HS-27A (cell line): ENCODE measurements at regions not wholly inside any gene's neighbourhood (a gene's known extent, or its start where the extent isn't known, plus 50 kb on each side); places are given as distances from the start of the nearest gene placed in this dataset.

Experiments used
- DNase-seq: peaks from one replicate; pipeline ENCODE4 v3.0.0-alpha.2; 2012; ENCODE audit warnings: low read depth, missing footprints

- no peak for DNase-seq
Observed at GRCh38 chr19:31943778-31944177, 401.6 kb upstream of the ZNF507 start.

DNA sequence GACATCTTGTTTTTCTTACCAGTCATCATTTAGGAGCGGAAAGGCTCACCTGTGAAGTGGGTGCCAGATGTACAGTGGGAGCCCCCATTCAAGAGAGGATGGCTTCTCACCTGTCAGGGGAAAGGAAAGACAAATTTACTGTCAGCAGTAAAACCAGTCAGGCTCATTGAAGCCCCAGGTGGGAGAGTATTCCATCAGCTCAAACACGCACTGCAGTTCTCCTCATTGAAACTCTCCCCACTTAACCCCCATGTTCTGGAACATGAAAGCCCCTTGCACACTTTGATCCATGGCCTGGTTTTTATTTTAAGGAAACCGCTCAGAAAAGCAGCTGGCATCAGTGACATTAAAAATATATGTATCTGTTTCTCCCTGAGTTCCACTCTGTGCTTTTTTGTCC is 401.1 kb upstream of the ZNF507 start:
- DNase-seq, result no peak

DNA sequence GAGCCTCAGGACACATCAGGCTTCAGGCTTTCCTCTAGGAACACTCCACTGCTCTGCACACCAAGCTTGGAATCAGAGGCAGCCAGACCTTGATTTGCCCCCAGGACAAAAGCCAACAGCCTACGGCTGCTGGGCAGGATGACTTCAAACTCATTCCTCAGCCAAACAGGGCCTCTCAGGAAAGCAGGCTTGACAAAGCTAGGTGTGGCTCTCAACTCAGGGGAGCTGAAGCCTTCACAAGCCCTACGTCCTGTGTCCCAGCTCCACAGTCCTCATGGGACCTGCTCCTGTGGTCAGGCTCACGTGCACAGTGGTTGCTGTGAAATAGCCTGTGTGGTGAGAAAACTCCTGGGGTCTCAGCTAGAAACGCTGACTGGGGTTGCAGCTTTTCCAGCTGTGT is 398.9 kb upstream of the ZNF507 start:
- DNase-seq, result no peak

- DNase-seq, result no peak
Observed at GRCh38 chr19:31947436-31948115, 397.8 kb upstream of the ZNF507 start.

DNA sequence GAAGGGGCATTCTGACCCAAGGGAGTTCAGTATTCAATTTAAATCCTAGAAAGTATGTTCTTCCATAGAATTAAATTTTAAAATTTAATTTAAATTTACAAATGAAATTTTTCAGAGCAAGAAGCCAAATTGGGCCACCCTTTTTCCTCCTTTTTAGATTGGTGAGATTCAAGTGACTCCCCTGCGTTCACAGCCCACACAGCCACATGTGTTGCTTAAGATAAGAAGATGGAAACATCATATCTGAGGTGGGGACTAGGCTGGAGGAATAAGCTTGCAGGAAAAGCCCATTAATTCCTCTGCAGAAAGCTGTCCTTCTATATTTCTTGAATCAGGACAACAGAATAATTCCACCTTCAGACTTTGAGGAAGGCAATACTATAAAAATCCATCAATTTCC is 392.7 kb upstream of the ZNF507 start:
- no peak for DNase-seq

- no peak for DNase-seq
Observed at GRCh38 chr19:31955061-31955460, 390.3 kb upstream of the ZNF507 start.

DNA sequence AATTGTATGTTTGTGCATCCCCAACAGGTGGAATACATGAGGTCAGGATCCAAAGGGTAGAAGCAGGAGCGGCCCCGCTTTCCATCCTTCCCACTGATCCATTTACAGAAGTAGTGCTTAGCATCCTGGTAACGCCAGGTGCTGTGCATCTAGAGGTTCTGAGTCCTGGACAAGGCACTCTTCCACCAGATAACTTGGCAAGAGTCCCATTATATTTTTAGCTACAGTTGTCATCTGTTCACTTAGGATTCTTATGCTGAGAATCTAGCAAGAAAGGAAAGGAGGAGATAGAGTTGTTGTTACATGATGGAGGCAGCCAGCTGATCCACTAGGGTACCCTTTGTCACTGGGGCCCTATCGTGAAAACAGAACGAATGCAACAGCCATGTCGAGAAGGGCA is 389.5 kb upstream of the ZNF507 start:
- DNase-seq, result no peak

- no peak for DNase-seq
Observed at GRCh38 chr19:31956771-31957392, 388.5 kb upstream of the ZNF507 start.

- DNase-seq, result no peak
Observed at GRCh38 chr19:31957711-31958110, 387.7 kb upstream of the ZNF507 start.

DNA sequence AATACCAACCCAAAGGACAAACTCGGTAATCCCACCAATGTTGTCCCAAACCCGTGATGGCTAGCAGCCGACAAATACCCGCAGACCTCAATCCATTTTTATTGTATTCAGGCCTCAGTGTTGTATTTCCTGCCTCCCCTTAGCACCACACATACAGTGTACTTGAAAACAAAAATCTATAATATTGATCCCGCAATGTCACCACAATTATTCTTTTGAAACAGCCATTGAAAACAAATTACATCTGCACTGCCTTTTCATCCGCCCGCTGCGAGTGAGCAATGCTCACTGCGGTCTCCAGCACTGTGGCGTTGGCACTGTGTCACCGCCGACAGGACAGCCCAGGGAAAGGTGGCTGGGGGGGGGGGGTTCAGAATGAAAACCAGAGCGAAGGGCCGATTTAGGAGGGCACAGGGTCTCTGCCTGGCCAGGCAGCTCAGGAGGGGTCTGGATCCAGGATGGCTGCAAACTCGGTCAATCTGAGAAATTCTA is 385.8 kb upstream of the ZNF507 start:
- DNase-seq, result no peak

- no peak for DNase-seq
Observed at GRCh38 chr19:31960474-31960873, 384.9 kb upstream of the ZNF507 start.

DNA sequence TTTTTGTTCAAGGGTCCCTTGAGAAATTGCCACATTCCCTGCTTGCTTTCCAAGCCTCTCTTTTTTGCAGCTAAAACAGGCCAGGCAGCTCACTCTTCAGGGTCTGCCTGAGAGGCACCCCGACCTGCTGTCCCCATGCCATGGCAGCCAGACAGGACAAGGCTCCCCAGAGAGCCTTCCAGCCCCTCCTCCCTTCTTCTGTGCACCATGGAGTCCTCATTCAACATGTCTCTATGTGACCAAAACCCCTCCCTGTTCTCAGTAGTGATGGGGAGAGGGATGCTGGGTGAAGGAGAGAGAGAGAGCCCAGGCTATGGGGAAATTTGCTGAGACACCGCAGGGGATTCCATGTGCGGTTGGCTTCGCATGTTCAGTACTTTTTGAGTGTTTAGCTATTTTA is 384.2 kb upstream of the ZNF507 start:
- DNase-seq, result no peak

DNA sequence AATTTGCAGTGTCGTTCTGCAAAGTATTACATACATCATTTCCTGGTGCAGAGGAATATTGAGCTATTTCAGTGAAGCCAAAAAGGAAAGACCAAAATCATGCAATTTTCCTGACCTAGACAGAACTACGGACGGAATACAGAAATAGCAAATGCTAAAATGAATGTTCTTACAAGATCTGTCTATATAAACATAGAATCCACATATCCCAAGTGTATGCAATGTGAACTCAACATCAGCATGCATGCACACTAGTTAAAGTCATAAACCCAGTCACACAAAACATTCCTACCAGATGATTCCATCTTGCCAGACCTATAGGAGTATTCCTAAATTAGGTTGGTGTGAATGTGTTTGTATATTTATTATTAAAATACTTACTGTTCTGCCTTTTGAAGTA is 383.7 kb upstream of the ZNF507 start:
- DNase-seq, result no peak

DNA sequence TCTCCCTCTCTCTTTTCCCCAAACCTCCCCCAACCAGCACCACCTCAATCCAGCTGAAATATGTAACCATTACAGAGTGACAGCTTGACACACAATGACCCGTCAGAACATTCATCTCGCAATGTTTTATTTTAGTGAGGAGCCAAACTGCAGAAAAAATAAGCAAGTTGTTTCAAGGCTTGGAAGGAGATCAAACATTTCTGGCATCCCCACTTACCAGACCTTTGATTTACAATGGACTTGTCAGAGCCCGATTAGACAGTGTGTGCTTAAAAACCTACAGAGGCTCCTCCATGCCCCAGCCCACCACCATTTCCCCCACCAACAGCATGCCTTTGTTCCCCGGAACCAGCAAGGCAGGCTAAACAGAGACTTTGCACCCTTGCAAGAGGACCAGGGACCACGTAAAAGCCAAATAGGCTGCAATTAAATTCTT is 382.8 kb upstream of the ZNF507 start:
- DNase-seq, result no peak

DNA sequence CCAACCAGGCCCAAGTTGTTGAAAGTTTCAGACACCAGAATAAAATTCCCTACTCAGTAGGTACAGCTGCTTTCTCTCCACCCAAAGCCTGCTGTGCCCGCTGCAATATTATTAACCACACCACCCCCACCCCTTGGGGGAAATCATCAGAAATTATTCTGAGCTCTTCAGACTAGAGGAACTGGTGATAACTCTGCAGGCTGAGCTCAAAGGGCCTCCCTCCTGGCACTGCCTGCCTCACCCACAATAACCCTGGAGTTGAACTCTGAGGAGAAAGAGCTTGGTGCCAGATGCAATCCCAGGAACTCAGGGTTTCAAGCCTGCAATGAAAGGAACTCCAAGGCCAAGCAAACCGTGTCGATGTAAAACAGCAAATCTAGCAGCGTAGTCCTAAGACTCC is 381.7 kb upstream of the ZNF507 start:
- no peak for DNase-seq

DNA sequence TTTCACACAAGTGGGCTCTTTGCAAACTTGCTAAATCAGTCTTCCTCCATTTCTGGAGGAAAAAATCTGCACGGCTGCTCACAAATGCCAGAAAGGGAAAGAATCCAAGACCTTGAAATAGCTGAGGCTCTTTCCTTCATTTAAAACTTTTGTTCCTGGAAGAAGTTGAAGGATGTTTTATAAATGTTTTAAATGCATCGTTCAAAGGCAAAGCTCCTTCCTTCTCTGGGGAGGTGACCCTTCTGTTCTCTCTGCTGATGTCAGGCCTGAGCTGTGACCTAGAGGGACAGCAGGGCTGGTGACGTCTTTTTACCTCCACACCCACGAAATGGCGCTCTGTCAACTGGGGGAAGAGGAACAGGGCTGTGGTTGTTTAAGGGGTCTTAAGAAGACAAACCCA is 376.4 kb upstream of the ZNF507 start:
- DNase-seq, result no peak

- DNase-seq, result no peak
Observed at GRCh38 chr19:31970027-31970461, 375.4 kb upstream of the ZNF507 start.

GRCh38 chr19:31974290-31974689 is 371.1 kb upstream of the ZNF507 start:
- no peak for DNase-seq

DNA sequence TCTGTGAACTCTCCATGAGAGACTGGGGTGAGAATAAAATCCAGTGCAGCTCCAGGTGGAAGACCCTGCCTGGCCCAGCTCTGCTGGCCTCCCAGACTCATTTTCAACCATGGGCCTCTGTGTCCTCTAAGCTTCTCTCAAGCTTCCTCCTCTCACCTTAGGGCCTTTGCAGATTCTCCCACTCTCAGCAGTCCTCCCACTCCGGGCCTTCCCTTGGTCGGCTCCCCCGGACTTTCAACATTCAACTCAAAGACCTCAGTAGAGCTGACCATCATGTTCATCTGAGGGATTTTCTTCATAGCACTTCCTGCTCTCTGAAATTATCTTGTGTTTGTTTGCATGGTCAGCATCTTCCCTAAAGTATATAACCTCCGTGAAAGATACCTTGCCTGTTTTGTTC is 370.5 kb upstream of the ZNF507 start:
- DNase-seq, result no peak

GRCh38 chr19:31975461-31975860 is 369.9 kb upstream of the ZNF507 start:
- no peak for DNase-seq

- DNase-seq, result no peak
Observed at GRCh38 chr19:31976775-31977536, 368.5 kb upstream of the ZNF507 start.

GRCh38 chr19:31979362-31979761 is 366.0 kb upstream of the ZNF507 start:
- DNase-seq, result no peak
